ENCODE measurements at regions not wholly inside any gene's neighbourhood (a gene's known extent, or its start where the extent isn't known, plus 50 kb on each side); places are given as distances from the start of the nearest gene placed in this dataset.

DNA sequence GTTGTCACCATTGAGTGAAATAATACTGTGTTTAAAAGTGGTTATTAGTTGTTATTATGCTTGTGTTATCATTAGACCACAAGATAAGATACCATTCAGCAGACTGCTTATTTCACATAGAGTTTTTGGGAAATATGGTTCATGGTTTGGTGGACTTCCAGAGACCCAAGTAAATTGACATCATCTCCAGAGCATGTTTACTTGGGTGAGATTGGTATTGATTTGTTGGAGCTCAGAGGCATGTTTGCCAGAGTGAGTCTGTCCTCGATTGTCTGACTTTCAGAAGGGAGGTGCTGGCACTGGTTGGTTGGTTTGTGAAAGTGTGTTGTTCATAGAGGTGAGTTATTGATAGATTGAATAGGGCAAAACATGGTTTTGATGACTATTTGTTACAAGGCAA, 291.4 kb downstream of the TGFB2 start:
- no peak for TF ChIP-seq POLR2A (IDR thresholded peaks at IDR 0.05; ENCODE audit: low read depth, low read length)
- TF ChIP-seq POLR2AphosphoS5 (IDR thresholded peaks at IDR 0.05; ENCODE audit: low read depth, low read length) = no peak
- TF ChIP-seq TAF1 (IDR thresholded peaks at IDR 0.05; ENCODE audit: low read depth, low read length) = no peak
